ENCODE measurements at regions not wholly inside any gene's neighbourhood (a gene's known extent, or its start where the extent isn't known, plus 50 kb on each side); places are given as distances from the start of the nearest gene placed in this dataset.

DNA sequence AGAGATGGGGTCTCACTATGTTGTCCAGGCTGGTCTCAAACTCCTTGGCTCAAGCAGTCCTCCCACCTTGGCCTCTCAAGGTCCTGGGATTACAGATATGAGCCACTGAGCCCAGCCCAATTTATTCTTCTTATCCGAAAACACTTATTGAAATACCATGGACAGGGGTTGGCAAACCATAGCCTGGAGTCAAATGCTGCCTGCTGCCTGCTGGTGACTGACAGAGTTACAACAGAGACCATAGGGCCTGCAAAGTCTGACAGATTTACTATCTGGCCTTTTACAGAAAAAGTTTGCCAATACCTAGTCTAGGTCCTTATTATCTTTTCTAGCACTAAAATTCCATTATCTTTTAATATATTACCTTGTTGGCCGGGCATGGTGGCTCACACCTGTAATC lies 87.1 kb upstream of the ZNF281 start:
- in situ Hi-C loops (cut with HindIII; ENCODE audit: low sequenced_read_pairs), result no loop called here
- no peak for TF ChIP-seq CTCF (IDR thresholded peaks at IDR 0.05; ENCODE audit: low read depth, low read length, missing control alignments)
- no peak overlapping the region for H3K4me3 ChIP-seq (ENCODE audit: low read depth, low read length)
- DNase-seq (ENCODE audit: low read depth), result no peak

DNA sequence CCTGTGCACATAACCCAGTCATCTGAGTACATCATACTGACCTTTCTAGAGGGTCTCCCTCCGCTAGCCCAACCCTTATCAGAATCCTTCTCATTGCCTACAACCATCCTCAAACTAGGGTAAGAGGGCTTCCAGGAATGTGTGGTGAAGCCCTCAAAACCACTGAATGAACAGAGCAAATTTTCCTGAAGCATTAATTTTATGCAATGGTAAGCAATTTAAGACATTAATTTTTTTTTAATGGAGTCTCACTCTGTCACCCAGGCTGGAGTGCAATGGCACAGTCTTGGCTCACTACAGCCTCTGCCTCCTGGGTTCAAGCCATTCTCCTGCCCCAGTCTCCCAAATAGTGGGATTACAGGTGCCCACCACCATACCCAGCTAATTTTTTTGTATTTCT lies 86.1 kb upstream of the ZNF281 start:
- in situ Hi-C loops (cut with HindIII; ENCODE audit: low sequenced_read_pairs), result no loop called here

GRCh38 chr1:200493344-200493743 lies 83.5 kb upstream of the ZNF281 start:
- in situ Hi-C loops (cut with HindIII; ENCODE audit: low sequenced_read_pairs), result no loop called here
- no peak overlapping the region for H3K4me3 ChIP-seq (ENCODE audit: low read depth, low read length)
- DNase-seq (ENCODE audit: low read depth), result no peak
- TF ChIP-seq CTCF (IDR thresholded peaks at IDR 0.05; ENCODE audit: low read depth, low read length, missing control alignments), result no peak

More for the DNA sequence above, 86.1 kb upstream of the ZNF281 start:
- H3K4me3 ChIP-seq (ENCODE audit: low read depth, low read length), result no peak overlapping the region
- no peak for DNase-seq (ENCODE audit: low read depth)
- no peak for TF ChIP-seq CTCF (IDR thresholded peaks at IDR 0.05; ENCODE audit: low read depth, low read length, missing control alignments)

- TF ChIP-seq CTCF (IDR thresholded peaks at IDR 0.05; ENCODE audit: low read depth, low read length, missing control alignments), result no peak
- H3K4me3 ChIP-seq (ENCODE audit: low read depth, low read length), result no peak overlapping the region
- in situ Hi-C loops (cut with HindIII; ENCODE audit: low sequenced_read_pairs), result no loop called here
- no peak for DNase-seq (ENCODE audit: low read depth)
Observed at GRCh38 chr1:200491103-200491502, 81.3 kb upstream of the ZNF281 start.

- no peak for TF ChIP-seq CTCF (IDR thresholded peaks at IDR 0.05; ENCODE audit: low read depth, low read length, missing control alignments)
- no peak for DNase-seq (ENCODE audit: low read depth)
- in situ Hi-C loops (cut with HindIII; ENCODE audit: low sequenced_read_pairs), result no loop called here
- H3K4me3 ChIP-seq (ENCODE audit: low read depth, low read length), result no peak overlapping the region
Observed at GRCh38 chr1:200490183-200490582, 80.3 kb upstream of the ZNF281 start.

DNA sequence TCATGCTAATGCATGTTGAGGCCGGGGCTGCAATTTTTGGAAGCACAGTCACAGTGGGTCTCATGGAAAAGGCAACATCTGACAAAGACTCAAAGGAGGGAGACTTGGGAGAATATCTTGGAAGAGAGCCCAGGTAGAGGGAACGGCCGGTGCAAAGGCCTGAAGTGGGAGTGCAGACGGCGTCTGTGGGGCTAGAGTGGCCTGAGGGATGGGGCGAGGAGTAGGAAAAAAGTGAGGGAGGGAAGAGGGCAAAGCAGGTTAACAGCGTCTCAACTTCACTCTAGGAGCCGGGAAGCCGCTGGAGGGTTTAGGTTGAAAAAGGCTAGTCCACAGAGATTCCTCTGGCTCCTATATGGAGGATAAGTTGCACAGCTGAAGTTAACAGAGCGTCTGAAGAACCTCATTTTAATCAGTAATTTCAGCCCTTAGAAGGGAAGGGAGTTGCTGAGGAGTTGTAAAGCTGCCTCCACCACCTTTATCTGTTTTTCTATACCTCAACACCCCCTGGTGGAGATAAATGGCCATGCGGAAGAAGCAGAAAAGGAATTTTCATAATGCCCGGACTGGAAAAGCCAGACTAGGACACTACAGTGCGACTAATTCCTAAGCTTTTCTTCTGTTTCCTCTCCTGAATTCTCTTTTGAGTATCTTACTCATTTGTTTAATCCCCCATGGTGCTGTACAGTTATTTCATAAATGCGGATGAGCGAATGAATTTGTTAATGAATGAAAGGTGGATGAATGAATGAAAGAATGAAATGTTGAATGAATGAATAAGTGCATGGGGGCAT lies 78.7 kb upstream of the ZNF281 start:
- in situ Hi-C loops (cut with HindIII; ENCODE audit: low sequenced_read_pairs), result no loop called here

More for the DNA sequence above, 78.7 kb upstream of the ZNF281 start:
- no peak overlapping the region for H3K4me3 ChIP-seq (ENCODE audit: low read depth, low read length)
- TF ChIP-seq CTCF (IDR thresholded peaks at IDR 0.05; ENCODE audit: low read depth, low read length, missing control alignments), result peak; percentile 79
- peak; percentile 72 for DNase-seq (ENCODE audit: low read depth)

Measured in astrocyte of the cerebellum (primary cell).